Mesendoderm (in vitro differentiated cells): ENCODE measurements at regions not wholly inside any gene's neighbourhood (a gene's known extent, or its start where the extent isn't known, plus 50 kb on each side); places are given as distances from the start of the nearest gene placed in this dataset.

Experiments
- DNase-seq: peaks from one replicate; pipeline ENCODE4 v3.0.0; 2013
- H2AK5ac ChIP-seq: 2 replicates; pipeline ENCODE4 v1.6.1; 2013; ENCODE audit warnings: low read length, inconsistent platforms
- H2BK120ac ChIP-seq: 2 replicates; pipeline ENCODE4 v1.6.1; 2013; ENCODE audit warnings: low read depth, mild to moderate bottlenecking, low read length, moderate library complexity, mixed read lengths
- H2BK15ac ChIP-seq: replicated peaks from 2 replicates; pipeline ENCODE4 v1.6.1; 2013; ENCODE audit warnings: low read depth, mild to moderate bottlenecking, moderate library complexity
- H2BK5ac ChIP-seq: 2 replicates; pipeline ENCODE4 v1.6.1; 2013; ENCODE audit warnings: low read length, inconsistent platforms
- H3K18ac ChIP-seq: 2 replicates; pipeline ENCODE4 v1.6.1; 2013; ENCODE audit warnings: mild to moderate bottlenecking, low read length, mixed read lengths
- H3K23ac ChIP-seq: one replicate; pipeline ENCODE4 v1.6.1; 2013; ENCODE audit warnings: low read length
- H3K27ac ChIP-seq: 2 replicates; pipeline ENCODE4 v1.5.1; 2013; ENCODE audit warnings: low read depth, mild to moderate bottlenecking, inconsistent platforms, low read length, moderate library complexity
- H3K27me3 ChIP-seq: 2 replicates; pipeline ENCODE4 v1.6.1; 2013; ENCODE audit warnings: low read length, control low read depth, mild to moderate bottlenecking, inconsistent platforms; ENCODE audit not compliant: insufficient read depth, poor library complexity
- H3K36me3 ChIP-seq: 2 replicates; pipeline ENCODE4 v1.6.1; 2013; ENCODE audit warnings: low read length, inconsistent platforms; ENCODE audit not compliant: control insufficient read depth, insufficient read depth
- H3K4ac ChIP-seq: one replicate; pipeline ENCODE4 v1.6.1; 2013; ENCODE audit warnings: low read depth, mild to moderate bottlenecking, low read length, moderate library complexity
- H3K4me1 ChIP-seq: 2 replicates; pipeline ENCODE4 v1.6.1; 2013; ENCODE audit warnings: low read depth, low read length, inconsistent platforms; ENCODE audit not compliant: control insufficient read depth
- H3K4me2 ChIP-seq: 2 replicates; pipeline ENCODE4 v1.6.1; 2013; ENCODE audit warnings: low read length
- H3K4me3 ChIP-seq: 2 replicates; pipeline ENCODE4 v1.5.1; 2013; ENCODE audit warnings: mild to moderate bottlenecking, low read length
- H3K56ac ChIP-seq: one replicate; pipeline ENCODE4 v1.6.1; 2013; ENCODE audit warnings: low read length
- H3K79me1 ChIP-seq: 2 replicates; pipeline ENCODE4 v1.6.1; 2013; ENCODE audit warnings: low read length, inconsistent platforms
- H3K79me2 ChIP-seq: 2 replicates; pipeline ENCODE4 v1.6.1; 2013; ENCODE audit warnings: mild to moderate bottlenecking, low read length; ENCODE audit not compliant: control insufficient read depth, insufficient read depth
- H3K9ac ChIP-seq: 2 replicates; pipeline ENCODE4 v1.6.1; 2013; ENCODE audit warnings: low read length, inconsistent platforms
- H4K5ac ChIP-seq: one replicate; pipeline ENCODE4 v1.6.1; 2013; ENCODE audit warnings: low read length
- H4K8ac ChIP-seq: one replicate; pipeline ENCODE4 v1.6.1; 2013; ENCODE audit warnings: low read depth, mild to moderate bottlenecking, control low read depth, low read length, moderate library complexity
- WGBS: extraction: QIAGEN DNeasy Blood & Tissue Kit; methylation state at CpG from one replicate; pipeline ENCODE4 v1.1.7; 2013; ENCODE audit warnings: low lambda C conversion rate, missing lambda C conversion rate; ENCODE audit not compliant: insufficient coverage; ENCODE audit errors: extremely low coverage; 5-methylcytosine and 5-hydroxymethylcytosine counted together

- DNase-seq = no peak
- no peak overlapping the region for H3K18ac ChIP-seq
- H2BK15ac ChIP-seq = no peak overlapping the region
- H3K4me1 ChIP-seq = no peaks in the 10 kb centered on the region
- H3K4me2 ChIP-seq = no peak overlapping the region
- no peak overlapping the region for H2BK5ac ChIP-seq
- H4K8ac ChIP-seq = no peak overlapping the region
- H2BK120ac ChIP-seq = no peak overlapping the region
- H3K27me3 ChIP-seq = no peaks in the 10 kb centered on the region
- H3K36me3 ChIP-seq = no peaks in the 10 kb centered on the region
- H4K5ac ChIP-seq = no peak overlapping the region
- H3K56ac ChIP-seq = no peak overlapping the region
- no peak overlapping the region for H3K27ac ChIP-seq
- H3K79me2 ChIP-seq = no peaks in the 10 kb centered on the region
- H3K4ac ChIP-seq = no peak overlapping the region
- no peak overlapping the region for H3K4me3 ChIP-seq
- no peak overlapping the region for H3K23ac ChIP-seq
- no peaks in the 10 kb centered on the region for H3K79me1 ChIP-seq
- H3K9ac ChIP-seq = no peak overlapping the region
- H2AK5ac ChIP-seq = no peak overlapping the region
Measured at GRCh38 chr10:109070492-109070891, 852.8 kb downstream of the XPNPEP1 start.

GRCh38 chr10:109067031-109067430 is 856.3 kb downstream of the XPNPEP1 start:
- Histone ChIP-seq H3K27ac (no peak overlapping the region), H2AK5ac (no peak overlapping the region), H4K5ac (no peak overlapping the region), H4K8ac (no peak overlapping the region), H3K56ac (no peak overlapping the region), H3K4me3 (no peak overlapping the region), H2BK15ac (no peak overlapping the region), H2BK5ac (no peak overlapping the region), H3K9ac (no peak overlapping the region), H3K4ac (no peak overlapping the region), H3K79me2 (no peaks in the 10 kb centered on the region), H3K4me2 (no peak overlapping the region), H3K4me1 (no peaks in the 10 kb centered on the region), H3K23ac (no peak overlapping the region), H2BK120ac (no peak overlapping the region), H3K79me1 (no peaks in the 10 kb centered on the region), H3K36me3 (no peaks in the 10 kb centered on the region), H3K18ac (no peak overlapping the region), H3K27me3 (no peaks in the 10 kb centered on the region)
- no peak for DNase-seq

GRCh38 chr10:109065821-109066220 is 857.5 kb downstream of the XPNPEP1 start:
- Histone ChIP-seq H3K27me3 (no peaks in the 10 kb centered on the region), H3K9ac (no peak overlapping the region), H2BK5ac (no peak overlapping the region), H3K4me1 (no peaks in the 10 kb centered on the region), H2BK15ac (no peak overlapping the region), H4K8ac (no peak overlapping the region), H3K36me3 (no peaks in the 10 kb centered on the region), H3K4ac (no peak overlapping the region), H3K79me1 (no peaks in the 10 kb centered on the region), H3K4me3 (no peak overlapping the region), H2AK5ac (no peak overlapping the region), H3K23ac (no peak overlapping the region), H3K56ac (no peak overlapping the region), H3K4me2 (no peak overlapping the region), H3K79me2 (no peaks in the 10 kb centered on the region), H3K27ac (no peak overlapping the region), H4K5ac (no peak overlapping the region), H3K18ac (no peak overlapping the region), H2BK120ac (no peak overlapping the region)
- no CpG with 5 or more reads among the region's 2 CpGs for WGBS
- DNase-seq = no peak

- Histone ChIP-seq H4K8ac (no peak overlapping the region), H3K27ac (no peak overlapping the region), H3K4me2 (no peak overlapping the region), H3K4ac (no peak overlapping the region), H3K36me3 (no peaks in the 10 kb centered on the region), H2AK5ac (no peak overlapping the region), H3K4me3 (no peak overlapping the region), H3K79me2 (no peaks in the 10 kb centered on the region), H3K27me3 (no peaks in the 10 kb centered on the region), H2BK120ac (no peak overlapping the region), H4K5ac (no peak overlapping the region), H2BK5ac (no peak overlapping the region), H3K4me1 (no peaks in the 10 kb centered on the region), H3K79me1 (no peaks in the 10 kb centered on the region), H3K18ac (no peak overlapping the region), H3K9ac (no peak overlapping the region), H2BK15ac (no peak overlapping the region), H3K56ac (no peak overlapping the region), H3K23ac (no peak overlapping the region)
- DNase-seq = peak; percentile 26
Measured at GRCh38 chr10:109062371-109062770, 860.9 kb downstream of the XPNPEP1 start.

- Histone ChIP-seq H3K4me3 (no peak overlapping the region), H3K56ac (no peak overlapping the region)
Measured at GRCh38 chr10:109055243-109055642, 868.1 kb downstream of the XPNPEP1 start.

GRCh38 chr10:109047856-109048255 is 875.5 kb downstream of the XPNPEP1 start:
- no peak for DNase-seq
- no CpG with 5 or more reads among the region's 12 CpGs for WGBS
- Histone ChIP-seq H2BK5ac (no peak overlapping the region), H3K18ac (no peak overlapping the region), H3K56ac (no peak overlapping the region), H3K4me2 (no peak overlapping the region), H2BK15ac (no peak overlapping the region), H3K4ac (no peak overlapping the region), H3K9ac (no peak overlapping the region), H3K79me2 (no peaks in the 10 kb centered on the region), H3K27ac (no peak overlapping the region), H4K8ac (no peak overlapping the region), H4K5ac (no peak overlapping the region), H3K27me3 (no peaks in the 10 kb centered on the region), H2AK5ac (no peak overlapping the region), H3K36me3 (no peaks in the 10 kb centered on the region), H3K79me1 (no peaks in the 10 kb centered on the region), H3K23ac (no peak overlapping the region), H3K4me1 (no peaks in the 10 kb centered on the region), H2BK120ac (no peak overlapping the region), H3K4me3 (no peak overlapping the region)

More at GRCh38 chr10:109055243-109055642, 868.1 kb downstream of the XPNPEP1 start:
- Histone ChIP-seq H3K18ac (no peak overlapping the region), H3K4ac (no peak overlapping the region), H3K9ac (no peak overlapping the region), H2BK5ac (no peak overlapping the region), H3K4me2 (no peak overlapping the region), H3K36me3 (no peaks in the 10 kb centered on the region), H3K23ac (no peak overlapping the region), H2BK15ac (no peak overlapping the region), H3K27ac (no peak overlapping the region), H3K79me1 (no peaks in the 10 kb centered on the region), H4K5ac (no peak overlapping the region), H2AK5ac (no peak overlapping the region), H2BK120ac (no peak overlapping the region), H3K4me1 (no peaks in the 10 kb centered on the region), H4K8ac (no peak overlapping the region), H3K79me2 (no peaks in the 10 kb centered on the region), H3K27me3 (no peaks in the 10 kb centered on the region)
- WGBS = no CpG with 5 or more reads among the region's 2 CpGs
- DNase-seq = no peak
